K562 (cell line): ENCODE measurements at regions not wholly inside any gene's neighbourhood (a gene's known extent, or its start where the extent isn't known, plus 50 kb on each side); places are given as distances from the start of the nearest gene placed in this dataset.
A peak's percentile ranks its signal among the peaks of the same experiment; 100 is the strongest.

Source experiments
- CBX5 ChIP-seq: IDR thresholded peaks from 2 replicates; pipeline ENCODE4 v1.6.1; 2014; ENCODE audit warnings: low read depth, borderline replicate concordance
- CCAR2 ChIP-seq: fragments of 200-400 bp; formaldehyde crosslinking; IDR thresholded peaks from 2 replicates; pipeline ENCODE4 v1.6.1; 2017; ENCODE audit warnings: mild to moderate bottlenecking, low read depth, low read length
- CHAMP1 ChIP-seq: fragments of 450-650 bp; IDR thresholded peaks from 2 replicates; pipeline ENCODE4 v1.6.1; 2016; ENCODE audit warnings: mild to moderate bottlenecking
- CHCHD3 ChIP-seq: fragments of 250-450 bp; sonication (Bioruptor Pico); IDR thresholded peaks from 2 replicates; pipeline ENCODE4 v2.1.2; 2022; ENCODE audit warnings: mild to moderate bottlenecking
- DIDO1 ChIP-seq: fragments of 450-650 bp; IDR thresholded peaks from 2 replicates; pipeline ENCODE4 v1.6.1; 2016; ENCODE audit warnings: low read depth, missing biosample characterization, missing genetic modification characterization
- FOXJ2 ChIP-seq: fragments of 200-800 bp; sonication (Bioruptor generic); IDR thresholded peaks from 2 replicates; pipeline ENCODE4 v1.6.1; 2016; ENCODE audit warnings: missing genetic modification characterization, missing compliant biosample characterization
- HEY1 ChIP-seq: fragments of 250-450 bp; sonication (Bioruptor Pico); IDR thresholded peaks from 2 replicates; pipeline ENCODE4 v1.5.0; 2020; ENCODE audit warnings: mild to moderate bottlenecking, moderate library complexity, borderline replicate concordance
- HINFP ChIP-seq: fragments of 450-650 bp; conservative IDR thresholded peaks from 2 replicates; pipeline ENCODE4 v1.6.1; 2016; ENCODE audit warnings: missing genetic modification characterization, low read depth, mild to moderate bottlenecking, control low read depth, missing compliant biosample characterization
- HLTF ChIP-seq: fragments of 450-650 bp; IDR thresholded peaks from 2 replicates; pipeline ENCODE4 v1.6.1; 2016
- ILF3 ChIP-seq: fragments of 450-650 bp; IDR thresholded peaks from 2 replicates; pipeline ENCODE4 v1.6.1; 2018; ENCODE audit warnings: antibody characterized with exemption, mild to moderate bottlenecking, moderate library complexity, borderline replicate concordance
- KDM1A ChIP-seq, 2 experiments: fragments of 450-650 bp; IDR thresholded peaks; 2 replicates each; pipeline ENCODE4 v1.6.1; 2016; ENCODE audit warnings: mild to moderate bottlenecking in 2 of 2
- MED1 ChIP-seq: sonication (generic); formaldehyde crosslinking; IDR thresholded peaks from 2 replicates; pipeline ENCODE4 v1.8.1; 2023; ENCODE audit warnings: missing genetic modification reagents, borderline replicate concordance
- NCOR1 ChIP-seq: fragments of 450-650 bp; IDR thresholded peaks from 2 replicates; pipeline ENCODE4 v1.6.1; 2016; ENCODE audit warnings: mild to moderate bottlenecking, moderate library complexity
- RBM22 ChIP-seq: fragments of 200-400 bp; formaldehyde crosslinking; IDR thresholded peaks from 2 replicates; pipeline ENCODE4 v1.6.1; 2018; ENCODE audit warnings: low read length, low read depth; ENCODE audit not compliant: poor library complexity, severe bottlenecking
- RBM34 ChIP-seq: fragments of 200-400 bp; formaldehyde crosslinking; IDR thresholded peaks from 2 replicates; pipeline ENCODE4 v1.6.1; 2018; ENCODE audit warnings: low read length, borderline replicate concordance; ENCODE audit not compliant: insufficient read depth
- SLC30A9 ChIP-seq: fragments of 250-450 bp; sonication (Bioruptor Pico); IDR thresholded peaks from 2 replicates; pipeline ENCODE4 v1.8.0; 2022; ENCODE audit warnings: mild to moderate bottlenecking, moderate library complexity
- SREBF2 ChIP-seq: sonication (generic); formaldehyde crosslinking; IDR thresholded peaks from 2 replicates; pipeline ENCODE4 v1.4.0; 2020; ENCODE audit warnings: mild to moderate bottlenecking, missing genetic modification reagents
- SRSF9 ChIP-seq: fragments of 200-400 bp; formaldehyde crosslinking; IDR thresholded peaks from 2 replicates; pipeline ENCODE4 v1.6.1; 2017; ENCODE audit warnings: low read depth, low read length, borderline replicate concordance
- TEAD4 ChIP-seq, 2 experiments: sonication (generic) in 1 of 2; formaldehyde crosslinking in 1 of 2; IDR thresholded peaks; 2 replicates each; pipeline versions ENCODE4 v1.6.1 to v1.8.0; 2012 to 2022; ENCODE audit warnings: borderline replicate concordance in 1 of 2, inconsistent platforms in 1 of 2, low read length in 1 of 2, mild to moderate bottlenecking in 1 of 2, missing genetic modification reagents in 1 of 2
- TFAM ChIP-seq: fragments of 250-450 bp; sonication (Bioruptor Pico); conservative IDR thresholded peaks from 2 replicates; pipeline ENCODE4 v1.5.0; 2021; ENCODE audit warnings: mild to moderate bottlenecking, moderate library complexity
- TRIM25 ChIP-seq: fragments of 450-650 bp; IDR thresholded peaks from 2 replicates; pipeline ENCODE4 v1.7.0; 2016; ENCODE audit warnings: borderline replicate concordance
- ZC3H11A ChIP-seq: IDR thresholded peaks from 2 replicates; pipeline ENCODE4 v1.6.1; 2012; ENCODE audit warnings: low read depth, low read length, improper control_type of control experiment
- ZNF347 ChIP-seq: fragments of 450-650 bp; formaldehyde crosslinking; IDR thresholded peaks from 2 replicates; pipeline ENCODE4 v1.4.0; 2020; ENCODE audit warnings: low read depth, mild to moderate bottlenecking, moderate library complexity
- ZNF551 ChIP-seq: fragments of 250-450 bp; sonication (Bioruptor Pico); IDR thresholded peaks from 2 replicates; pipeline ENCODE4 v1.5.0; 2021; ENCODE audit warnings: mild to moderate bottlenecking, moderate library complexity
- ZNF717 ChIP-seq: fragments of 250-450 bp; sonication (Bioruptor Pico); IDR thresholded peaks from 2 replicates; pipeline ENCODE4 v1.5.0; 2021

GRCh38 chrX:40434947-40435346 is 145.8 kb upstream of the ATP6AP2 start (continued):
- no peak for TF ChIP-seq CHAMP1
- no peak for TF ChIP-seq DIDO1 (tag)
- no peak for TF ChIP-seq ZNF347
- TF ChIP-seq CBX5 = no peak
- no peak for TF ChIP-seq HEY1 (CRISPR knock-in tag)
- no peak for TF ChIP-seq HLTF
- TF ChIP-seq TRIM25 = no peak
- no peak for TF ChIP-seq ZNF551
- no peak for TF ChIP-seq SLC30A9 (CRISPR knock-in tag)
- no peak for TF ChIP-seq ZNF717 (CRISPR knock-in tag)
- no peak for TF ChIP-seq FOXJ2 (tag)
- TF ChIP-seq RBM22 = no peak
- TF ChIP-seq MED1 (CRISPR knock-in tag) = no peak
- no peak for TF ChIP-seq TFAM (CRISPR knock-in tag)
- TF ChIP-seq HINFP (tag) = no peak
- peak in 1 of 2 experiments; percentile 53; a peak in 1 of 4 replicates for TF ChIP-seq KDM1A (IDR thresholded peaks at IDR 0.05)
- no peak for TF ChIP-seq SRSF9
- no peak for TF ChIP-seq RBM34
- no peak for TF ChIP-seq ZC3H11A
- no peak for TF ChIP-seq ILF3
- no peak for TF ChIP-seq TEAD4 (IDR thresholded peaks at IDR 0.05; ENCODE audit: low read length)
- no peak for TF ChIP-seq TEAD4 (CRISPR knock-in tag; IDR thresholded peaks at IDR 0.05; ENCODE audit: borderline replicate concordance)
- TF ChIP-seq SREBF2 (CRISPR knock-in tag) = no peak
- no peak for TF ChIP-seq CHCHD3
- no peak for TF ChIP-seq CCAR2
- TF ChIP-seq NCOR1 = peak; percentile 50; the same call in 1 of the 2 replicates
